ENCODE measurements at regions not wholly inside any gene's neighbourhood (a gene's known extent, or its start where the extent isn't known, plus 50 kb on each side); places are given as distances from the start of the nearest gene placed in this dataset.

- no peak for DNase-seq
Observed at GRCh38 chr20:57111028-57111373, 155.4 kb downstream of the BMP7 start.

- DNase-seq = no peak
Observed at GRCh38 chr20:57112448-57112847, 154.0 kb downstream of the BMP7 start.

- no peak for DNase-seq
Observed at GRCh38 chr20:57114290-57115005, 152.0 kb downstream of the BMP7 start.

- no peak for DNase-seq
Observed at GRCh38 chr20:57117296-57117695, 149.1 kb downstream of the BMP7 start.

- DNase-seq = no peak
Observed at GRCh38 chr20:57118107-57118769, 148.2 kb downstream of the BMP7 start.
